CD4-positive, alpha-beta T cell (primary cell): ENCODE measurements at regions not wholly inside any gene's neighbourhood (a gene's known extent, or its start where the extent isn't known, plus 50 kb on each side); places are given as distances from the start of the nearest gene placed in this dataset.

Source experiments
- ATAC-seq: fragments of 200-7000 bp; cut with Tn5 transposase; one replicate; pipeline ENCODE4 v1.10.0; 2022; ENCODE audit warnings: mild to moderate bottlenecking; ENCODE audit not compliant: poor library complexity
- CTCF ChIA-PET: fragments of 350-600 bp; sonication (Branson Sonifier 250); formaldehyde crosslinking; loops from one replicate; lab custom pipeline; 2021; ENCODE audit warnings: antibody characterized with exemption, inconsistent platforms; lab: Charles Lee
- POLR2A ChIA-PET: fragments of 350-600 bp; sonication (Branson Sonifier 250); formaldehyde crosslinking; loops from one replicate; lab custom pipeline; 2021; ENCODE audit warnings: antibody characterized with exemption, inconsistent platforms; lab: Charles Lee
- DNase-seq, 14 experiments: peaks; one replicate each; pipeline ENCODE4 v3.0.0-alpha.2; 2013 to 2020; ENCODE audit warnings: mixed read lengths in 2 of 14
- H3K27ac ChIP-seq, 2 donors: one replicate each; pipeline versions ENCODE4 v1.5.1 to v1.7.0; 2013; ENCODE audit warnings: low read length in 2 of 2, low read depth in 1 of 2, mild to moderate bottlenecking in 1 of 2
- H3K27me3 ChIP-seq, 2 experiments: 1 replicate in 1 of 2; 2 replicates in 1 of 2; pipeline versions ENCODE4 v1.6.1 to v1.7.0; 2013; ENCODE audit warnings: low read length in 2 of 2, control low read depth in 1 of 2, mild to moderate bottlenecking in 1 of 2, moderate library complexity in 1 of 2; ENCODE audit not compliant: insufficient read depth in 2 of 2, control insufficient read depth in 1 of 2
- H3K36me3 ChIP-seq: one replicate; pipeline ENCODE4 v1.6.1; 2013; ENCODE audit warnings: low read length, control low read depth; ENCODE audit not compliant: insufficient read depth
- H3K4me1 ChIP-seq: one replicate; pipeline ENCODE4 v1.6.1; 2013; ENCODE audit warnings: low read length, control low read depth; ENCODE audit not compliant: insufficient read depth
- H3K4me3 ChIP-seq: one replicate; pipeline ENCODE4 v1.5.1; 2013; ENCODE audit warnings: mild to moderate bottlenecking, low read length, moderate library complexity
- H3K9me3 ChIP-seq, 2 experiments: 1 replicate in 1 of 2; 2 replicates in 1 of 2; pipeline versions ENCODE4 v1.6.1 to v1.7.0; 2013; ENCODE audit warnings: low read length in 2 of 2, mild to moderate bottlenecking in 2 of 2, control low read depth in 1 of 2, moderate library complexity in 1 of 2; ENCODE audit not compliant: control insufficient read depth in 1 of 2, insufficient read depth in 1 of 2
- H3K27ac Mint-ChIP-seq: one replicate; pipeline ENCODE4 v1.8.0; 2020; ENCODE audit warnings: mixed read lengths
- H3K27me3 Mint-ChIP-seq: one replicate; pipeline ENCODE4 v1.8.0; 2021; ENCODE audit warnings: mixed read lengths
- H3K36me3 Mint-ChIP-seq: one replicate; pipeline ENCODE4 v1.8.0; 2021; ENCODE audit warnings: low read depth, mixed read lengths
- H3K4me1 Mint-ChIP-seq: one replicate; pipeline ENCODE4 v1.8.0; 2021; ENCODE audit warnings: low read depth, mixed read lengths
- H3K4me3 Mint-ChIP-seq: one replicate; pipeline ENCODE4 v1.8.0; 2020; ENCODE audit warnings: mild to moderate bottlenecking, mixed read lengths
- H3K9me3 Mint-ChIP-seq: one replicate; pipeline ENCODE4 v1.8.0; 2020; ENCODE audit warnings: mixed read lengths
- intact Hi-C, 2 experiments: fragments of 100-400 bp; cut with DNase I in 1 of 2; cut with micrococcal nuclease in 1 of 2; formaldehyde crosslinking; loops; one replicate each; pipeline versions ENCODE4 v1.15.1 to v1.9.0; 2023 to 2025; cut with DNase I, micrococcal nuclease
- TF ChIP-seq, protein P1 (sequence below): fragments of 200-600 bp; IDR thresholded peaks from one replicate; pipeline ENCODE4 v1.8.0; 2022; ENCODE audit warnings: antibody characterized with exemption, mild to moderate bottlenecking

- TF ChIP-seq, protein P1, sequence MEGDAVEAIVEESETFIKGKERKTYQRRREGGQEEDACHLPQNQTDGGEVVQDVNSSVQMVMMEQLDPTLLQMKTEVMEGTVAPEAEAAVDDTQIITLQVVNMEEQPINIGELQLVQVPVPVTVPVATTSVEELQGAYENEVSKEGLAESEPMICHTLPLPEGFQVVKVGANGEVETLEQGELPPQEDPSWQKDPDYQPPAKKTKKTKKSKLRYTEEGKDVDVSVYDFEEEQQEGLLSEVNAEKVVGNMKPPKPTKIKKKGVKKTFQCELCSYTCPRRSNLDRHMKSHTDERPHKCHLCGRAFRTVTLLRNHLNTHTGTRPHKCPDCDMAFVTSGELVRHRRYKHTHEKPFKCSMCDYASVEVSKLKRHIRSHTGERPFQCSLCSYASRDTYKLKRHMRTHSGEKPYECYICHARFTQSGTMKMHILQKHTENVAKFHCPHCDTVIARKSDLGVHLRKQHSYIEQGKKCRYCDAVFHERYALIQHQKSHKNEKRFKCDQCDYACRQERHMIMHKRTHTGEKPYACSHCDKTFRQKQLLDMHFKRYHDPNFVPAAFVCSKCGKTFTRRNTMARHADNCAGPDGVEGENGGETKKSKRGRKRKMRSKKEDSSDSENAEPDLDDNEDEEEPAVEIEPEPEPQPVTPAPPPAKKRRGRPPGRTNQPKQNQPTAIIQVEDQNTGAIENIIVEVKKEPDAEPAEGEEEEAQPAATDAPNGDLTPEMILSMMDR: no peak
- ChIA-PET CTCF (no interaction called here), POLR2A (no interaction called here)
- no peak overlapping the region for H3K4me3 ChIP-seq
- Mint-ChIP-seq H3K27me3 (no peaks in the 10 kb centered on the region), H3K4me1 (no peaks in the 10 kb centered on the region), H3K36me3 (no peaks in the 10 kb centered on the region), H3K9me3 (no peaks in the 10 kb centered on the region), H3K4me3 (no peak overlapping the region), H3K27ac (no peak overlapping the region)
- H3K27me3 ChIP-seq: no peaks in the 10 kb centered on the region
- DNase-seq (no peak), ATAC-seq (no peak)
- H3K36me3 ChIP-seq: no peaks in the 10 kb centered on the region
- H3K9me3 ChIP-seq: peaks cover 0 to 4% of the 10 kb centered on the region in 2 experiments
- H3K27ac ChIP-seq: no peak overlapping the region
- H3K4me1 ChIP-seq: no peaks in the 10 kb centered on the region
- intact Hi-C loops: no loop called here
Observed at GRCh38 chr14:39765676-39766075, 333.4 kb upstream of the FBXO33 start.

DNA sequence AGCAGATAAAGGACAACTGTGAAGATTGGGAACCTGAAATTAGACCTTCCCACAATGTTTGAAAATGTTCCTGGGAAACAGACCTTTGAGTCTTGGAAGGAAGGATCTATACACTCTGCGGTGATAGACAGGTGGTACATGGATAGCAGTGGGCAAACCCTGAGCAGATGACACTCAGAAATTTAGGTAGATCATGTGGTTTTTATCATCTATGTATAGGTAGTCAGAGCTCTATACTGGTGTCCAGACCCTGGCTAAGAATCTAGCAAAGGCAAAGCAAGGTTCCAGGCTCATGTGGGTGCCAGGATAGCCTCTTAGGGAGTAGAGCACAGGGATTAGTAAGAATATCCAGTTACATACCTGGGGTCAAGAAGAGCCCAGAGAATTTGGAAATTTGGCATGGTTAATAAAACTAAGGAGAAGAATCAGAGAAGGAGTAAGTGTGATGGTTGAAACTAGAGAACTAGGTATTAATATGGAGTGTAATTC, 331.2 kb upstream of the FBXO33 start:
- Mint-ChIP-seq H3K27me3 (no peaks in the 10 kb centered on the region), H3K4me3 (no peak overlapping the region), H3K9me3 (peaks cover 2% of the 10 kb centered on the region), H3K27ac (no peak overlapping the region), H3K36me3 (no peaks in the 10 kb centered on the region), H3K4me1 (no peaks in the 10 kb centered on the region)
- Histone ChIP-seq H3K36me3 (no peaks in the 10 kb centered on the region), H3K27ac (no peak overlapping the region), H3K27me3 (no peaks in the 10 kb centered on the region), H3K9me3 (peaks cover 0 to 4% of the 10 kb centered on the region in 2 experiments), H3K4me3 (no peak overlapping the region), H3K4me1 (no peaks in the 10 kb centered on the region)
- CTCF ChIA-PET: no interaction called here
- TF ChIP-seq, protein P1: no peak
- DNase-seq (no peak), ATAC-seq (no peak)
- POLR2A ChIA-PET: no interaction called here
- intact Hi-C loops: no loop called here

DNA sequence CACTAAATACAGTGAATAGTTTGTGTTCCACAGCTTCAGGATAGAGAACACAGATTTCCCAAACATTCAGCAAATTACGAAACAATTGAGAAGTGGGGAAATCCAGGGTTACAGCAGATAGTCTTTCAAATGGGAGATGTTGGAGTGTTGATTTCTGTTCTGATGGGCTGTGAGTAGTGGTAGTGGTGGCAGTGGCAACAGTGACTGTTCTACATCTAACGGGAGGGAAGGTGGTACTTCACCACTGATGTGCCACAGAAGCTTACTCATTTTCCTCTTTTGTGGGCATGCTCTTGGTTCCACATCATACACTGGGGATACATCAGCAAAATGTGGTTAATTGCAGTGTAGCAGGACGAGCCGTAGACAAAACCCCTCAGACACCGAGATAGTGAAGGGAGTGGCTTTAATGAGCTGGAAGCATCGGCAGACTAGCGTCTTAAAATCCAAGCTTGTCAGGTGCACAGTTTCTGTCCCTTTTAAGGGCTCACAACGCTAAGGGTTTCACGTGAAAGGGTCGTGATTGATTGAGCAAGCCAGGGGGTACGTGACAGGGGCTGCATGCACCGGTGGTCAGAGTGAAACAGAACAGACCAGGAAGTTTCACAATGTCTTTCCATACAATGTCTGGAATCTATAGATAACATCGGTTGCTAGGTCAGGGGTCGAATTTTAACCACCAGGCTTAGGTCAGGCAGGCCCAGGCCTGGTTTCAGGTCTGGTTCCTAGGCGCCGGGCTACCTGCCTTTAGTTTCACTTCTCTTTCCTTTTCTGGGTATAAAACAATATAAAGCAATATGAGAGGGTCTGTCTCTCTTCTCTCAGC, 330.6 kb upstream of the FBXO33 start:
- Histone ChIP-seq H3K4me3 (no peak overlapping the region), H3K4me1 (no peaks in the 10 kb centered on the region), H3K9me3 (peaks cover 0 to 4% of the 10 kb centered on the region in 2 experiments), H3K27me3 (no peaks in the 10 kb centered on the region), H3K27ac (no peak overlapping the region), H3K36me3 (no peaks in the 10 kb centered on the region)
- no peak overlapping the region for H3K4me3 Mint-ChIP-seq
- ChIA-PET POLR2A (no interaction called here), CTCF (no interaction called here)
- peak in 3 of 14 experiments; percentile 1 to 29 (median 9) for DNase-seq
- no peaks in the 10 kb centered on the region for H3K36me3 Mint-ChIP-seq
- H3K27ac Mint-ChIP-seq: no peak overlapping the region
- no peaks in the 10 kb centered on the region for H3K4me1 Mint-ChIP-seq
- peaks cover 2% of the 10 kb centered on the region for H3K9me3 Mint-ChIP-seq
- intact Hi-C loops: no loop called here
- ATAC-seq: peak; percentile 32
- TF ChIP-seq, protein P1: no peak
- H3K27me3 Mint-ChIP-seq: no peaks in the 10 kb centered on the region
